Neuronal stem cell (in vitro differentiated cells): ENCODE measurements at regions not wholly inside any gene's neighbourhood (a gene's known extent, or its start where the extent isn't known, plus 50 kb on each side); places are given as distances from the start of the nearest gene placed in this dataset.

ENCODE experiments used
- DNase-seq: peaks from one replicate; pipeline ENCODE4 v3.0.0-alpha.2; 2013; ENCODE audit warnings: low spot score
- H2AFZ ChIP-seq: one replicate; pipeline ENCODE4 v1.6.1; 2013; ENCODE audit warnings: mild to moderate bottlenecking, low read length, inconsistent platforms
- H2AK5ac ChIP-seq: 2 replicates; pipeline ENCODE4 v1.6.1; 2013; ENCODE audit warnings: low read depth, mild to moderate bottlenecking, inconsistent platforms, low read length, moderate library complexity, mixed read lengths
- H2BK120ac ChIP-seq: 2 replicates; pipeline ENCODE4 v1.6.1; 2013; ENCODE audit warnings: low read depth, mild to moderate bottlenecking, inconsistent platforms, low read length, moderate library complexity, mixed read lengths
- H2BK12ac ChIP-seq: one replicate; pipeline ENCODE4 v1.6.1; 2013; ENCODE audit warnings: low read length, inconsistent platforms
- H2BK15ac ChIP-seq: 2 replicates; pipeline ENCODE4 v1.6.1; 2013; ENCODE audit warnings: mild to moderate bottlenecking, low read length, inconsistent platforms, mixed read lengths
- H2BK5ac ChIP-seq: one replicate; pipeline ENCODE4 v1.6.1; 2013; ENCODE audit warnings: inconsistent platforms, mild to moderate bottlenecking, low read length, moderate library complexity
- H3K14ac ChIP-seq: one replicate; pipeline ENCODE4 v1.6.1; 2013; ENCODE audit warnings: low read length, inconsistent platforms
- H3K18ac ChIP-seq: 2 replicates; pipeline ENCODE4 v1.6.1; 2013; ENCODE audit warnings: low read length, inconsistent platforms
- H3K23ac ChIP-seq: 2 replicates; pipeline ENCODE4 v1.6.1; 2013; ENCODE audit warnings: low read depth, mild to moderate bottlenecking, mixed read lengths, low read length, inconsistent platforms; ENCODE audit not compliant: poor library complexity
- H3K27ac ChIP-seq: replicated peaks from 3 replicates; pipeline ENCODE4 v1.5.1; 2013; ENCODE audit warnings: low read length, inconsistent platforms
- H3K27me3 ChIP-seq, 3 experiments: 2 replicates each; pipeline ENCODE4 v1.6.1; 2013; ENCODE audit warnings: low read length in 3 of 3, mild to moderate bottlenecking in 2 of 3, inconsistent platforms in 1 of 3, low read depth in 1 of 3, mixed read lengths in 1 of 3, moderate library complexity in 1 of 3; ENCODE audit not compliant: control insufficient read depth in 3 of 3, insufficient read depth in 3 of 3
- H3K36me3 ChIP-seq, 2 donors: replicated peaks in 1 of 2; 2 replicates each; pipeline ENCODE4 v1.6.1; 2013; ENCODE audit warnings: low read length in 2 of 2; ENCODE audit not compliant: control insufficient read depth in 2 of 2, insufficient read depth in 2 of 2
- H3K4ac ChIP-seq: 2 replicates; pipeline ENCODE4 v1.6.1; 2013; ENCODE audit warnings: inconsistent platforms, mild to moderate bottlenecking, low read length, moderate library complexity
- H3K4me1 ChIP-seq, 2 donors: 1 replicate in 1 of 2; 2 replicates in 1 of 2; pipeline ENCODE4 v1.6.1; 2013; ENCODE audit warnings: low read length in 2 of 2, low read depth in 1 of 2; ENCODE audit not compliant: control insufficient read depth in 2 of 2, insufficient read depth in 1 of 2
- H3K4me2 ChIP-seq: one replicate; pipeline ENCODE4 v1.6.1; 2013; ENCODE audit warnings: mild to moderate bottlenecking, low read length, inconsistent platforms; ENCODE audit not compliant: insufficient read depth, poor library complexity, severe bottlenecking
- H3K4me3 ChIP-seq, 2 donors: 2 replicates each; pipeline ENCODE4 v1.5.1; 2013; ENCODE audit warnings: low read length in 2 of 2, mild to moderate bottlenecking in 2 of 2, inconsistent platforms in 1 of 2, moderate library complexity in 1 of 2
- H3K79me1 ChIP-seq: one replicate; pipeline ENCODE4 v1.6.1; 2013; ENCODE audit warnings: low read depth, mild to moderate bottlenecking, inconsistent platforms, low read length, moderate library complexity
- H3K9ac ChIP-seq: one replicate; pipeline ENCODE4 v1.6.1; 2013; ENCODE audit warnings: mild to moderate bottlenecking, low read depth, low read length, inconsistent platforms; ENCODE audit not compliant: poor library complexity
- H3K9me3 ChIP-seq, 2 donors: replicated peaks in 1 of 2; 2 replicates each; pipeline versions ENCODE3 to v1.6.1; 2013; ENCODE audit warnings: low read length in 2 of 2, mild to moderate bottlenecking in 2 of 2, inconsistent platforms in 1 of 2, low read depth in 1 of 2, mixed read lengths in 1 of 2, moderate library complexity in 1 of 2; ENCODE audit not compliant: control insufficient read depth in 2 of 2, insufficient read depth in 1 of 2
- H4K8ac ChIP-seq: one replicate; pipeline ENCODE4 v1.6.1; 2013; ENCODE audit warnings: low read depth, mild to moderate bottlenecking, inconsistent platforms, low read length, moderate library complexity
- H4K91ac ChIP-seq: one replicate; pipeline ENCODE4 v1.6.1; 2013; ENCODE audit warnings: low read length, low read depth, mild to moderate bottlenecking, inconsistent platforms; ENCODE audit not compliant: poor library complexity
- WGBS, 2 donors: extraction: QIAGEN DNeasy Blood & Tissue Kit; methylation state at CpG; one replicate each; pipeline ENCODE4 v1.1.7; 2013; ENCODE audit warnings: missing lambda C conversion rate in 2 of 2, mixed read lengths in 1 of 2; ENCODE audit not compliant: insufficient read length in 2 of 2, insufficient replicate concordance in 1 of 2; ENCODE audit errors: extremely low coverage in 2 of 2; 5-methylcytosine and 5-hydroxymethylcytosine counted together

DNA sequence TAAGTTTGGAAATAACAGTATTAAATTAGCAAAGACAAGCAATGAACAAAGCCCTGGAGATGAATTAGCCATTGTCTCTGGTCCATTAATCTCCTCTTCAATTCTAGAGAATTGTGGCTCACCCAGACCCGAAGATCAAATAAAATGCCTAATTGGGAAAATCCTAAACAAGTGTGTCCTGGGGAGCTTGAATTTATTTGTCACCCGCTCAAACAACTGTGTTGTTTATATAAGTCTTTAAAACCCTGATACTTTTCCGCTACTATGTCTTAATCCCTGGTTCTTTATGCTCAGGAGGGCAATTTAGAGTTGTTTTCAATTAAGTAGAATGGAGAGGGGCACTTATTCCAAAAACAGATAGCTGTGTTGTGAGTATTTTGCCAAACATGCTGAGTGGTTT is 128.4 kb downstream of the ANXA1 start:
- whole genome bisulfite sequencing, 2 donors = no CpG with 5 or more reads among the region's 3 CpGs
- Histone ChIP-seq H3K27me3 (no peaks in the 10 kb centered on the region), H3K4ac (no peak overlapping the region), H4K8ac (no peak overlapping the region), H3K18ac (no peak overlapping the region), H3K4me1 (no peaks in the 10 kb centered on the region), H2AFZ (no peak overlapping the region), H3K23ac (no peak overlapping the region), H2AK5ac (no peak overlapping the region), H3K36me3 (no peaks in the 10 kb centered on the region), H2BK15ac (no peak overlapping the region), H3K27ac (no peak overlapping the region), H3K79me1 (no peaks in the 10 kb centered on the region), H4K91ac (no peak overlapping the region), H3K9me3 (no peaks in the 10 kb centered on the region), H3K4me2 (no peak overlapping the region), H3K14ac (no peak overlapping the region), H2BK5ac (no peak overlapping the region), H3K9ac (no peak overlapping the region), H3K4me3 (no peak overlapping the region), H2BK120ac (no peak overlapping the region), H2BK12ac (no peak overlapping the region)
- DNase-seq = peak; percentile 8

DNA sequence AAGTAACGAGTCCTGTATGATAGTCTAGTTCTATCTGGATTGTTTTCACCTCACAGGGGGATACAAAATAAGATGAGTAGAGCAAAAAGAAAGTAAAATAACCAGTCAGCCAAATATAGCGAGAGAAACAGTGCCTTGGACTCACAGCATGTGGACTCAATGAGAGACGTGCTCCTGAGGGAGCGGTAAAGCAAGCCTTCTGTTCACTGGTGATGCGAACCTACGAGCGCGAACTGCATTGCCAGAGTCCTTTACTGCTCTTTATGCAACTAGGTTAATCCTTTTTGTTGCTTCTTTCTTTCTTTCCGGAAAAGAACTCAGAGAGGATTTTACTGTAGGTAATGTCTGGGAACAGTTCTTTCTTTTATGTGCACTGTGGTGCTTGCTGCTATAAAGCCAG is 132.7 kb downstream of the ANXA1 start:
- Histone ChIP-seq H4K8ac (no peak overlapping the region), H3K14ac (no peak overlapping the region), H2AFZ (peak overlapping the region; percentile 58), H3K4me2 (no peak overlapping the region), H3K23ac (no peak overlapping the region), H2BK15ac (no peak overlapping the region), H3K4me1 (no peaks in the 10 kb centered on the region), H3K4ac (no peak overlapping the region), H3K27ac (no peak overlapping the region), H3K36me3 (no peaks in the 10 kb centered on the region), H2BK120ac (no peak overlapping the region), H3K9ac (no peak overlapping the region), H3K27me3 (no peaks in the 10 kb centered on the region), H2BK12ac (no peak overlapping the region), H3K9me3 (no peaks in the 10 kb centered on the region), H3K79me1 (no peaks in the 10 kb centered on the region), H3K18ac (no peak overlapping the region), H2AK5ac (no peak overlapping the region), H2BK5ac (no peak overlapping the region), H4K91ac (no peak overlapping the region), H3K4me3 (no peak overlapping the region)
- no CpG with 5 or more reads among the region's 9 CpGs for WGBS, 2 donors
- DNase-seq = no peak

DNA sequence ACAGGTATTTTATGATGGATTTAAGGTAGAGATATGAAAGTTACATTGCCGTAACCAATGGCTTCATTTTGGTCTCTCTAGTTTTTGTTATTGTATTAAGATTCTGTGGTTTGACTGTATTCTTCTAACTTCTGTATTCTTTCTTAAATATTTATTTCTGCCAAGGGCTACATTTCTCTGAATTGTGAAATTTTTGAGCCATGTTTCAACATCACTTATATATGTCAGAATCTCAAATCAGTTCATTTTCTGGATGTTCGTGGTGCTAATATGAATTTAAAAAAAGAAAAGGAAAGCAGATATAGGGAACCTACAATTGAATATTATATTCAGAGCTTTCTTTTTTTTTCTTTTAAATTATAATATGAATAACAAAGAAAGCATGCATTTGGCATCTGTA is 142.7 kb downstream of the ANXA1 start:
- Histone ChIP-seq H2BK120ac (no peak overlapping the region), H3K23ac (no peak overlapping the region), H3K9me3 (peaks cover 0 to 6% of the 10 kb centered on the region in 2 donors), H2BK5ac (no peak overlapping the region), H3K4me2 (no peak overlapping the region), H3K36me3 (no peaks in the 10 kb centered on the region), H4K91ac (no peak overlapping the region), H3K27ac (no peak overlapping the region), H3K79me1 (no peaks in the 10 kb centered on the region), H3K27me3 (no peaks in the 10 kb centered on the region), H3K4me1 (no peaks in the 10 kb centered on the region), H2BK15ac (no peak overlapping the region), H2BK12ac (no peak overlapping the region), H3K18ac (no peak overlapping the region), H3K14ac (no peak overlapping the region), H3K4me3 (no peak overlapping the region), H3K4ac (no peak overlapping the region), H2AK5ac (no peak overlapping the region), H2AFZ (no peak overlapping the region), H3K9ac (no peak overlapping the region), H4K8ac (no peak overlapping the region)
- DNase-seq = no peak
- WGBS, 2 donors = no CpG with 5 or more reads among the region's 2 CpGs

DNA sequence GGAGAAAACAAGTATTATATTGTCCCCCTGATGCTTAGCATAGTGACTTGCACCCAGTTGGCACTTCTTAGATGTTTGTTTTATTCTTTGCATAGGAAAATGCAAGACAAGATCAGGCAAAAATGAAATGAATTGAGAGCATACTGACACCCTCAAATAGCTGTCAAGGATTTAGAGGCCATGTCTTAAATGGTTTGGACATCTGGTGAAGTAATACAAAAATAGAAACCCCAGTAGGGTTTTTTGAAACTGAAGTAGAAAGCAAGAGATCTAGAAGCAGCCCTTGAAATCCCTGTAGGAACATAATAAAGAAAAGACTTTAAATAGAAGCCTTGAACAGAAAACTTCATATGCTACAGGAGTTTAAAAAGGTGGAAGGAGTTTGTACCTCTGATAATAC is 174.3 kb downstream of the ANXA1 start:
- Histone ChIP-seq H3K9me3 (peaks cover 0 to 2% of the 10 kb centered on the region in 2 donors), H4K91ac (no peak overlapping the region), H2BK15ac (no peak overlapping the region), H2BK5ac (no peak overlapping the region), H3K27me3 (no peaks in the 10 kb centered on the region), H2BK120ac (no peak overlapping the region), H3K18ac (no peak overlapping the region), H3K79me1 (no peaks in the 10 kb centered on the region), H3K36me3 (no peaks in the 10 kb centered on the region), H2AFZ (no peak overlapping the region), H3K14ac (no peak overlapping the region), H3K4me3 (no peak overlapping the region), H3K4me1 (no peaks in the 10 kb centered on the region), H3K4ac (no peak overlapping the region), H3K23ac (no peak overlapping the region), H4K8ac (no peak overlapping the region), H3K9ac (no peak overlapping the region), H3K27ac (no peak overlapping the region), H2BK12ac (no peak overlapping the region), H3K4me2 (no peak overlapping the region), H2AK5ac (no peak overlapping the region)
- DNase-seq = no peak
